HepG2 (cell line): ENCODE measurements at regions not wholly inside any gene's neighbourhood (a gene's known extent, or its start where the extent isn't known, plus 50 kb on each side); places are given as distances from the start of the nearest gene placed in this dataset.

Experiments
- ATAC-seq: fragments of 200-7000 bp; cut with Tn5 transposase; 3 replicates; pipeline ENCODE4 v1.9.1; 2020; ENCODE audit warnings: mild to moderate bottlenecking, moderate library complexity
- BruUV-seq: library from RNA; stranded (reverse); fragments of 400-500 nt; replicated peaks from 2 replicates; lab custom pipeline; 2021; lab: Mats Ljungman, UMichigan
- CTCF ChIA-PET: fragments of 300-600 bp; formaldehyde crosslinking; extraction: SDS; loops from one replicate; lab custom pipeline; 2021; ENCODE audit warnings: low total read pairs, inconsistent platforms, low intra/inter-chr PET ratio; lab: Yijun Ruan, JAX
- POLR2A ChIA-PET: fragments of 350-600 bp; sonication (Branson Sonifier 250); formaldehyde crosslinking; loops from one replicate; lab custom pipeline; 2020; ENCODE audit warnings: antibody characterized with exemption, inconsistent platforms; lab: Yijun Ruan, JAX
- DNase-seq: peaks from one replicate; pipeline ENCODE4 v3.0.0-alpha.2; 2015; ENCODE audit warnings: low spot score
- FAIRE-seq: peaks from 3 replicates; lab custom pipeline; 2011; peaks lifted over from hg19 to GRCh38; lab: Jason Lieb, UNC
- H2AFZ ChIP-seq: one replicate; pipeline ENCODE4 v1.6.1; 2011; ENCODE audit warnings: low read length, inconsistent platforms
- H3K27ac ChIP-seq: fragments of 300-600 bp; 3 replicates; pipeline ENCODE4 v1.8.0; 2011; ENCODE audit warnings: mixed run types, mild to moderate bottlenecking, mixed read lengths, low read length, inconsistent platforms; ENCODE audit not compliant: insufficient read depth; ENCODE audit errors: extremely low read length
- H3K27me3 ChIP-seq, 2 experiments: fragments of 200-600 bp in 1 of 2; 2 replicates in 1 of 2; 3 replicates in 1 of 2; pipeline versions ENCODE4 v1.6.0 to v1.8.0; 2011; ENCODE audit warnings: low read length in 2 of 2, mild to moderate bottlenecking in 2 of 2, moderate library complexity in 2 of 2, inconsistent platforms in 1 of 2; ENCODE audit not compliant: insufficient read depth in 2 of 2, control insufficient read depth in 1 of 2
- H3K36me3 ChIP-seq, 2 experiments: fragments of 200-600 bp in 1 of 2; replicated peaks in 1 of 2; 2 replicates in 1 of 2; 3 replicates in 1 of 2; pipeline versions ENCODE4 v1.5.1 to v1.8.0; 2011; ENCODE audit warnings: low read length in 2 of 2, inconsistent platforms in 1 of 2; ENCODE audit not compliant: insufficient read depth in 2 of 2, control insufficient read depth in 1 of 2
- H3K4me1 ChIP-seq: 2 replicates; pipeline ENCODE4 v1.5.1; 2012; ENCODE audit warnings: low read length, inconsistent platforms; ENCODE audit not compliant: insufficient read depth
- H3K4me2 ChIP-seq: 2 replicates; pipeline ENCODE4 v1.6.0; 2011; ENCODE audit warnings: low read depth, low read length, inconsistent platforms
- H3K4me3 ChIP-seq, 3 experiments: fragments of 200-600 bp in 1 of 3; sonication (generic), shearing (Covaris generic) in 1 of 3; replicated peaks in 1 of 3; 2 replicates each; pipeline ENCODE4 v1.5.1; 2011 to 2016; ENCODE audit warnings: low read length in 3 of 3, inconsistent platforms in 2 of 3, low read depth in 2 of 3, mild to moderate bottlenecking in 2 of 3, control low read depth in 1 of 3, mixed read lengths in 1 of 3; ENCODE audit not compliant: insufficient read depth in 1 of 3
- H3K79me2 ChIP-seq: one replicate; pipeline ENCODE4 v1.6.1; 2011; ENCODE audit warnings: low read length, inconsistent platforms; ENCODE audit not compliant: insufficient read depth
- H3K9ac ChIP-seq: 2 replicates; pipeline ENCODE4 v1.6.0; 2011; ENCODE audit warnings: mild to moderate bottlenecking, low read depth, low read length, inconsistent platforms; ENCODE audit not compliant: insufficient read depth
- H3K9me3 ChIP-seq: 2 replicates; pipeline ENCODE4 v1.5.1; 2012; ENCODE audit warnings: mild to moderate bottlenecking, low read length
- H4K20me1 ChIP-seq: 2 replicates; pipeline ENCODE4 v1.6.0; 2011; ENCODE audit warnings: inconsistent platforms, mild to moderate bottlenecking, low read length, moderate library complexity; ENCODE audit not compliant: insufficient read depth
- ARID3A ChIP-seq: IDR thresholded peaks from 2 replicates; pipeline ENCODE4 v1.6.1; 2012; ENCODE audit warnings: low read depth, low read length, improper control_type of control experiment
- CREB3 ChIP-seq: sonication (generic); formaldehyde crosslinking; IDR thresholded peaks from 2 replicates; pipeline ENCODE4 v1.5.0; 2020; ENCODE audit warnings: missing genetic modification reagents
- DNMT3B ChIP-seq: conservative IDR thresholded peaks from 2 replicates; pipeline ENCODE4 v1.6.1; 2016; ENCODE audit warnings: missing biosample characterization, control low read depth
- NFKBIZ ChIP-seq: IDR thresholded peaks from 2 replicates; pipeline ENCODE4 v1.6.1; 2018; ENCODE audit warnings: missing genetic modification reagents, missing compliant biosample characterization
- SSRP1 ChIP-seq: IDR thresholded peaks from 2 replicates; pipeline ENCODE4 v1.6.1; 2016; ENCODE audit warnings: control low read depth
- ZNF296 ChIP-seq: sonication (generic); formaldehyde crosslinking; conservative IDR thresholded peaks from 2 replicates; pipeline ENCODE4 v1.5.0; 2020; ENCODE audit warnings: mild to moderate bottlenecking, missing genetic modification reagents
- ZNF367 ChIP-seq: sonication (generic); formaldehyde crosslinking; IDR thresholded peaks from 2 replicates; pipeline ENCODE4 v1.4.0; 2020; ENCODE audit warnings: missing genetic modification reagents, borderline replicate concordance
- ZNF691 ChIP-seq: sonication (generic); formaldehyde crosslinking; IDR thresholded peaks from 2 replicates; pipeline ENCODE4 v1.4.0; 2020; ENCODE audit warnings: missing genetic modification reagents, low read depth, mild to moderate bottlenecking, borderline replicate concordance
- WGBS: methylation state at CpG from one replicate; pipeline ENCODE4 v1.1.6; 2017; ENCODE audit warnings: low lambda C conversion rate; 5-methylcytosine and 5-hydroxymethylcytosine counted together
- in situ Hi-C: cut with HindIII; loops from 2 replicates; pipeline ENCODE4 v1.10.0; 2017; ENCODE audit warnings: low pct_unique_long_range_greater_than_20kb; ENCODE audit not compliant: extremely low pct_ligation_motif_present
- intact Hi-C: fragments of 100-400 bp; cut with micrococcal nuclease; formaldehyde crosslinking; loops from one replicate; pipeline ENCODE4 v1.10.0; 2022; ENCODE audit not compliant: unreplicated experiment

GRCh38 chr6:141401168-141401567, 731.6 kb upstream of the GJE1 start:
- H3K36me3 ChIP-seq, result no peaks in the 10 kb centered on the region
- POLR2A ChIA-PET, result no interaction called here
- WGBS, result under 1% methylated on average over 4 of the region's 4 CpGs
- no peak for DNase-seq
- H3K27me3 ChIP-seq, result no peaks in the 10 kb centered on the region
- no peak for FAIRE-seq
- H3K9me3 ChIP-seq, result no peaks in the 10 kb centered on the region
- H3K79me2 ChIP-seq, result no peaks in the 10 kb centered on the region
- in situ Hi-C loops (no loop called here), intact Hi-C loops (no loop called here)
- no TSS peak for BruUV-seq
- H3K4me2 ChIP-seq, result no peak overlapping the region
- no peak for TF ChIP-seq ZNF691 (CRISPR knock-in tag)
- no peak for TF ChIP-seq NFKBIZ (CRISPR knock-in tag)
- TF ChIP-seq ZNF367, result no peak
- no peak for TF ChIP-seq SSRP1 (CRISPR knock-in tag)
- TF ChIP-seq ZNF296 (CRISPR knock-in tag), result no peak
- TF ChIP-seq CREB3 (CRISPR knock-in tag), result no peak
- TF ChIP-seq ARID3A, result no peak
- no peak for TF ChIP-seq DNMT3B (CRISPR knock-in tag)
- no peak overlapping the region for H3K27ac ChIP-seq
- H3K4me1 ChIP-seq, result no peaks in the 10 kb centered on the region
- no peak overlapping the region for H3K9ac ChIP-seq
- no peaks in the 10 kb centered on the region for H4K20me1 ChIP-seq
- H3K4me3 ChIP-seq, result no peak overlapping the region
- no peak for ATAC-seq
- H2AFZ ChIP-seq, result no peak overlapping the region
- CTCF ChIA-PET, result no interaction called here
